HCT116 (cell line): ENCODE measurements at regions not wholly inside any gene's neighbourhood (a gene's known extent, or its start where the extent isn't known, plus 50 kb on each side); places are given as distances from the start of the nearest gene placed in this dataset.
A peak's percentile ranks its signal among the peaks of the same experiment; 100 is the strongest.

Experiments
- CBX3 ChIP-seq: IDR thresholded peaks from 2 replicates; pipeline ENCODE4 v1.6.1; 2012; ENCODE audit warnings: low read depth
- EGR1 ChIP-seq: IDR thresholded peaks from 2 replicates; pipeline ENCODE4 v1.6.1; 2012; ENCODE audit warnings: low read depth
- EZH2 ChIP-seq: fragments of 200-600 bp; sonication (generic); IDR thresholded peaks from 2 replicates; pipeline ENCODE4 v1.6.1; 2017; ENCODE audit warnings: antibody characterized with exemption, mixed run types
- EZH2phosphoT487 ChIP-seq: fragments of 200-600 bp; IDR thresholded peaks from 2 replicates; pipeline ENCODE4 v1.6.1; 2018; ENCODE audit warnings: antibody characterized with exemption, borderline replicate concordance
- POLR2A ChIP-seq: IDR thresholded peaks from 2 replicates; pipeline ENCODE4 v1.7.0; 2011; ENCODE audit warnings: borderline replicate concordance; ENCODE audit not compliant: insufficient read depth, insufficient read length; ENCODE audit errors: extremely low read depth
- POLR2AphosphoS5 ChIP-seq: IDR thresholded peaks from 2 replicates; pipeline ENCODE4 v1.6.1; 2011; ENCODE audit warnings: mild to moderate bottlenecking, low read depth, low read length, moderate library complexity
- RAD21 ChIP-seq: IDR thresholded peaks from 2 replicates; pipeline ENCODE4 v1.6.1; 2012; ENCODE audit warnings: low read depth, mild to moderate bottlenecking
- YY1 ChIP-seq: IDR thresholded peaks from 2 replicates; pipeline ENCODE4 v1.6.1; 2011; ENCODE audit warnings: low read length, low read depth, moderate library complexity, mild to moderate bottlenecking; ENCODE audit not compliant: insufficient replicate concordance; ENCODE audit errors: extremely low read depth
- ZFX ChIP-seq: fragments of 450-650 bp; IDR thresholded peaks from 2 replicates; pipeline ENCODE4 v1.6.1; 2017
- ZNF274 ChIP-seq: fragments of 200-500 bp; sonication (Bioruptor generic); IDR thresholded peaks from 2 replicates; pipeline ENCODE4 v1.6.1; 2014; ENCODE audit warnings: mild to moderate bottlenecking, low read depth, low read length, inconsistent platforms
- TF ChIP-seq, protein P1 (sequence below), 3 experiments: fragments of 200-600 bp in 1 of 3; sonication (generic) in 1 of 3; IDR thresholded peaks in 2 of 3; conservative IDR thresholded peaks in 1 of 3; 2 replicates each; pipeline ENCODE4 v1.5.1; 2012 to 2017; ENCODE audit warnings: low read depth in 2 of 3, low read length in 2 of 3, antibody characterized with exemption in 1 of 3, borderline replicate concordance in 1 of 3, control low read depth in 1 of 3, mild to moderate bottlenecking in 1 of 3, mixed read lengths in 1 of 3, mixed run types in 1 of 3, moderate library complexity in 1 of 3; ENCODE audit not compliant: insufficient read depth in 1 of 3

DNA sequence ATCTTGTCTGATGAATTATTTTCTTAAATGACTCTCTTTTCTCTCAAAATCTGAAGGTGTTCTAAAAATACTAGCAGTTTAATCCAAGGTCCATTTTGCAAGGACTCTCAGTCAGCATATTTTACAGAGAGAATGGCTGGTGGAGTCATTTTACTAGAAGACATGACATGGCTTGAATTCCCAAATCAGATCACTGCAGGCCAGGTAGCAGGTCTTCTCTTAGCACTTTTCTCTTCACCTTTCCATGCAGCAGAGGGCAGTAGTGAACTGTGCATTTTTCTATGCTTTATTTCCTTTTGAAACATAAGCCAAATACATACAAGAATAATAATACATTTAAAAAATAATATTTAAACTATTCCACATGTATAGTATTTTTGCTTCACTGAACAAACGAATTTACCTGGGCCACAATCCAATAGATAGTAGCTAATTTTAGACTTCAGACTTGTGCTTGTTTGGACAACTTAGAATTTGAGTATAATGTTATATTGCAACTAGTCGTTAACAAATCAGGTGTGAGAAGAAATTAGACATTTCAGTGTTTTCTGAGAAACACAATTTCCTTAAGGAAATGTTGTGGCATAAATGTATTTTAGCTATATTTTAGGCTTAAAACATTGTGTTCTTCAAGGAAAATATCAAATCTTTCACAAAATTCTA is 289.4 kb upstream of the DAB2 start:
- TF ChIP-seq, protein P1, sequence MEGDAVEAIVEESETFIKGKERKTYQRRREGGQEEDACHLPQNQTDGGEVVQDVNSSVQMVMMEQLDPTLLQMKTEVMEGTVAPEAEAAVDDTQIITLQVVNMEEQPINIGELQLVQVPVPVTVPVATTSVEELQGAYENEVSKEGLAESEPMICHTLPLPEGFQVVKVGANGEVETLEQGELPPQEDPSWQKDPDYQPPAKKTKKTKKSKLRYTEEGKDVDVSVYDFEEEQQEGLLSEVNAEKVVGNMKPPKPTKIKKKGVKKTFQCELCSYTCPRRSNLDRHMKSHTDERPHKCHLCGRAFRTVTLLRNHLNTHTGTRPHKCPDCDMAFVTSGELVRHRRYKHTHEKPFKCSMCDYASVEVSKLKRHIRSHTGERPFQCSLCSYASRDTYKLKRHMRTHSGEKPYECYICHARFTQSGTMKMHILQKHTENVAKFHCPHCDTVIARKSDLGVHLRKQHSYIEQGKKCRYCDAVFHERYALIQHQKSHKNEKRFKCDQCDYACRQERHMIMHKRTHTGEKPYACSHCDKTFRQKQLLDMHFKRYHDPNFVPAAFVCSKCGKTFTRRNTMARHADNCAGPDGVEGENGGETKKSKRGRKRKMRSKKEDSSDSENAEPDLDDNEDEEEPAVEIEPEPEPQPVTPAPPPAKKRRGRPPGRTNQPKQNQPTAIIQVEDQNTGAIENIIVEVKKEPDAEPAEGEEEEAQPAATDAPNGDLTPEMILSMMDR (IDR thresholded peaks at IDR 0.05 in 2 of 3, conservative IDR thresholded peaks at IDR 0.05 in 1 of 3; ENCODE audit: borderline replicate concordance in 1 of 3, insufficient read depth in 1 of 3, low read depth in 2 of 3, low read length in 2 of 3) = peak; percentile 53 to 69 (median 65)
- TF ChIP-seq POLR2A (no peak), ZFX (no peak), EZH2 (no peak), EZH2phosphoT487 (no peak), RAD21 (peak; percentile 80), EGR1 (no peak), POLR2AphosphoS5 (no peak), YY1 (no peak), CBX3 (no peak), ZNF274 (no peak)
